Type B pancreatic cell (in vitro differentiated cells): ENCODE measurements at regions not wholly inside any gene's neighbourhood (a gene's known extent, or its start where the extent isn't known, plus 50 kb on each side); places are given as distances from the start of the nearest gene placed in this dataset.

Experiments
- DNase-seq: peaks from one replicate; pipeline ENCODE4 v3.0.0; 2021; ENCODE audit warnings: mixed read lengths; ENCODE audit not compliant: unreplicated experiment; ENCODE audit errors: extremely low spot score
- H3K27ac Mint-ChIP-seq: 2 replicates; pipeline ENCODE4 v1.8.0; 2021; ENCODE audit warnings: mild to moderate bottlenecking, mixed read lengths
- H3K27me3 Mint-ChIP-seq: 2 replicates; pipeline ENCODE4 v1.8.0; 2021; ENCODE audit warnings: mixed read lengths
- H3K36me3 Mint-ChIP-seq: 2 replicates; pipeline ENCODE4 v1.8.0; 2021; ENCODE audit warnings: mixed read lengths
- H3K4me1 Mint-ChIP-seq: one replicate; pipeline ENCODE4 v1.8.0; 2021; ENCODE audit warnings: mixed read lengths; ENCODE audit not compliant: unreplicated experiment
- H3K4me3 Mint-ChIP-seq: 2 replicates; pipeline ENCODE4 v1.8.0; 2021; ENCODE audit warnings: mild to moderate bottlenecking, mixed read lengths
- H3K9me3 Mint-ChIP-seq: 2 replicates; pipeline ENCODE4 v1.8.0; 2021; ENCODE audit warnings: mixed read lengths
- TF ChIP-seq, protein P1 (sequence below): fragments of 200-600 bp; sonication (generic); conservative IDR thresholded peaks from 2 replicates; pipeline ENCODE4 v1.5.0; 2021; ENCODE audit warnings: antibody characterized with exemption, mild to moderate bottlenecking

DNA sequence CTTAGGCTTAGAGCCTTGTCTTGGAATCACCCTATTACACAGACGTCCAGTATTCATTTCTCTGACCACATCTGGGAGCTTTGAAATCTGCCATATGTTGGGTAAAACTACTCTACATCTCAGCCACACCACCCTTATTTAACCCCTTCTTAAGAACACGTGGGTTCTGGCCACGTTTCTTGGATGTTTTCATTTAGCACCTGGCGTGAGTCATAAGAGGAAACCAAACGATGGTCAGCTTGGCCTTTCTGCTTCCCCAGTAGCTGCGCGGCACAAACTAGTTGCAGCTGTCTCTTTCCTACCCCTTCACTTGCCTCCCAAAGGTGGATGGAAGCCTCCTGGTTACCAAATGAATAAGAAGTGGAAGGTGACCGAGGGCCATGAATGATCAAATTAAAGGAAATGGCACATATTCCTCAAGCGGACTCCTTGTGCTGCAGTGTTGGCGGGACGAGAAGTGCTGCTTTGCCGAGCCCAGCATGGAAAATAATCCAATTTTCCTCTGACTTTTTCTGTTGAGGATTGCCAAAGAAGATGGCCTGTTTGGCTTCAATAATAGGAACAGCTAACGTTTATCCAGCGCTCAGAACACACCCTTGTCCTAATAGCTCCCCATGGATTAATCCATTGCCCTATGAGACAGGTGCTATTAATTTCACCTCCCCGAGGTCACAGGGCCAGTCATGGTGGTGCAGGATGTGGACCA lies 154.1 kb downstream of the ZNF664 start:
- Mint-ChIP-seq H3K27ac (no peak overlapping the region), H3K4me1 (peaks cover 51% of the 10 kb centered on the region)

DNA sequence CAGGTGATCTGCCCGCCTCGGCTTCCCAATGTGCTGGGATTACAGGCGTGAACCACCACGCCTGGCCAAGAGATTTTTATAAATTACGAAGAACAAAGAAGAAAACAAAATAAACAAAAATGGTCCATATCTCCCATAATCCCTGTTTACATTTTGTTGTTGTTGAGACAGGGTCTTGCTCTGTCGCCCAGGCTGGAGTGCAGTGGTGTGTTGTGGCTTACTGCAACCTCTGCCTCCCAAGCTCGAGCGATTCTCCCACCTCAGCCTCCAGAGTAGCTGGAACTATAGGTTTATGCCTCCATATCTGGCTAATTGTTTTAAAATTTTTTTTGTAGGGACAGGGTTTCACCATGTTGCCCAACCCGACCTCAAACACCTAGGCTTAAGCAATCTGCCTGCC lies 156.1 kb downstream of the ZNF664 start:
- H3K4me3 Mint-ChIP-seq, result no peak overlapping the region
- TF ChIP-seq, protein P1, sequence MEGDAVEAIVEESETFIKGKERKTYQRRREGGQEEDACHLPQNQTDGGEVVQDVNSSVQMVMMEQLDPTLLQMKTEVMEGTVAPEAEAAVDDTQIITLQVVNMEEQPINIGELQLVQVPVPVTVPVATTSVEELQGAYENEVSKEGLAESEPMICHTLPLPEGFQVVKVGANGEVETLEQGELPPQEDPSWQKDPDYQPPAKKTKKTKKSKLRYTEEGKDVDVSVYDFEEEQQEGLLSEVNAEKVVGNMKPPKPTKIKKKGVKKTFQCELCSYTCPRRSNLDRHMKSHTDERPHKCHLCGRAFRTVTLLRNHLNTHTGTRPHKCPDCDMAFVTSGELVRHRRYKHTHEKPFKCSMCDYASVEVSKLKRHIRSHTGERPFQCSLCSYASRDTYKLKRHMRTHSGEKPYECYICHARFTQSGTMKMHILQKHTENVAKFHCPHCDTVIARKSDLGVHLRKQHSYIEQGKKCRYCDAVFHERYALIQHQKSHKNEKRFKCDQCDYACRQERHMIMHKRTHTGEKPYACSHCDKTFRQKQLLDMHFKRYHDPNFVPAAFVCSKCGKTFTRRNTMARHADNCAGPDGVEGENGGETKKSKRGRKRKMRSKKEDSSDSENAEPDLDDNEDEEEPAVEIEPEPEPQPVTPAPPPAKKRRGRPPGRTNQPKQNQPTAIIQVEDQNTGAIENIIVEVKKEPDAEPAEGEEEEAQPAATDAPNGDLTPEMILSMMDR, result no peak
- peaks cover 46% of the 10 kb centered on the region for H3K4me1 Mint-ChIP-seq
- no peak for DNase-seq
- H3K27ac Mint-ChIP-seq, result no peak overlapping the region
- no peaks in the 10 kb centered on the region for H3K27me3 Mint-ChIP-seq
- no peaks in the 10 kb centered on the region for H3K36me3 Mint-ChIP-seq
- H3K9me3 Mint-ChIP-seq, result no peaks in the 10 kb centered on the region

More for the DNA sequence above, 154.1 kb downstream of the ZNF664 start:
- no peaks in the 10 kb centered on the region for H3K36me3 Mint-ChIP-seq
- H3K27me3 Mint-ChIP-seq, result no peaks in the 10 kb centered on the region
- TF ChIP-seq, protein P1, result no peak
- DNase-seq, result no peak
- H3K9me3 Mint-ChIP-seq, result no peaks in the 10 kb centered on the region
- no peak overlapping the region for H3K4me3 Mint-ChIP-seq

DNA sequence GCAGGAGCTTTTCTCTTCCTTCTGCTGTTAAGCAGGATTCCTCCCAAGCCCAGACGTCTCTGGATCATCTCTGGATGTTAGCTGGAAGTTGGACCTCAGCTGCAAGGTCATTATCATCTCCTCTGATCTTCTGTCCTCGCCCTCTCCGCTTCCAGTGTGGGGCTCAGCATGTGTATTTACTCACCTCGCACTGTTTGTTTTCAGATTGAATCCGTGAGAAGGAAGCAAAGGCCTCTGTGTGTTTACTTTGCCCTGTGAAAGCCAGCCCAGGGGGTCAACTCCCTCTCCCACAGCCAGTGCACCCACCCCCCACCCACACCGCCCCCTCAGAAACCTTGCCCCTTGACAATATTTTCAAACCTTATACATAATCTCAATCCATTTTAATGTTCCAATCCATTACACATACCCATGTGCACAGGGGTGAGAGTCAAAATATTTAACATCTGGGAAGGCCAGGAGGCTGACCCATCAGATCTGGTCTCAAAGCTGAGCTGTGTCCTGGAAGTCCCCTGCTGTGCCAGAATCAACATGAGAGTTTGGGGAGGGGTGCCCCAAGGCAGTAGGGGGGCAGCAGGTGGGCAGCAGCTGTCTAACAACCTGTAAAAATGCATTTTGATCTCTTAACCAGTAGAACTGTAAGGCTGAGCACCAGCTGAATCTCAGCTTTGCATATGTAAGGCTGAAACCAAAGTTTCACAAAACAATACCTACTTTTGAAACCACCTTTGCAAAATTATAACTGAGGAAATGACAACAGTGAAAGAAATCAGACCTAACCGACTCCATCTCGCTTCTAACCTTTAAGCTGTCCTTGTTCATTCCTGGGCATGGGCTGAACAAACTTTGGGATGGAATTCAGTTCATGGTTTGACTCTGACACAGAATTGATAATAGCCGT lies 157.9 kb downstream of the ZNF664 start:
- Mint-ChIP-seq H3K27me3 (no peaks in the 10 kb centered on the region), H3K27ac (peak overlapping the region; percentile 92), H3K4me1 (peaks cover 46% of the 10 kb centered on the region), H3K4me3 (peak overlapping the region; percentile 68), H3K36me3 (no peaks in the 10 kb centered on the region), H3K9me3 (no peaks in the 10 kb centered on the region)
- DNase-seq, result no peak
- TF ChIP-seq, protein P1, result no peak

DNA sequence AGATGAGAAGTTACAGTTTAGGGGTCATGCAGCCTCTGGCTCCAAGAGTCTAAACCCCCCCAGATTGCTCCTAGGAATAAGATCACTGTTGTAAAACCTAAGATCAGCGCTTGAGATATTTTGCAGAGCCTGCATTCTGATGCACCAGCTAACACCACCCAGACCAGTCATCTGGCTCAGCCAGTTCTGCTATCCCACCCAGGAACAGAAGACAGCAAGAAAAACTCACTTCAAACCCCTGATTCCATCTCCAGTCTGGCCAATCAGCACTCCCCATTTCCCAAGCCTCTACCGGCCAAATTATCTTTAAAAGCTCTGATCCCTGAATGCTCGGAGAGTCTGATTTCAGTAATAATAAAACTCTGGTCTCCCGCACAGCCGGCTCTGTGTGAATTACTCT lies 158.6 kb downstream of the ZNF664 start:
- Mint-ChIP-seq H3K9me3 (no peaks in the 10 kb centered on the region), H3K27ac (peak overlapping the region; percentile 92), H3K27me3 (no peaks in the 10 kb centered on the region), H3K36me3 (peaks cover 1% of the 10 kb centered on the region), H3K4me3 (peak overlapping the region; percentile 68), H3K4me1 (peaks cover 46% of the 10 kb centered on the region)
- no peak for DNase-seq
- TF ChIP-seq, protein P1, result no peak

DNA sequence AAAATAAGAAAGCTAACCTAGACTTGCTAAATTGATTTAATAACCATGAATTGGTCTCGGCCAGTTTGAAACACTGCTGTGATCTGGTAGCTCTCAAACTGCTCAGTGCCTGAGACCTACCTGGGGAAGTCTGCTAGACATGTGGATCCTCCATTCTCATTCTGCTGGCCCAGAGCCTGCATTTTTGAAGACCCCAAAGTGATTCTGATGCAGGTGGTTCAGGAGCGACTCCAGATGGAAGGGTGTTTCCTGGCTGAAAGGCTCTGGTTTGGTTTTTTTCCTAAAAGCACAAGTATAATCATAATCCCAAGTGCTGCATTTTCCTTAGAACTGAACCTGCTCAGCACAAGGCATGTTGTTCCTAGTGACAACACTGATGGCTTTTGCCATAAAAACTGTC lies 159.5 kb downstream of the ZNF664 start:
- H3K4me3 Mint-ChIP-seq, result no peak overlapping the region
- no peak overlapping the region for H3K27ac Mint-ChIP-seq
- H3K27me3 Mint-ChIP-seq, result no peaks in the 10 kb centered on the region
- TF ChIP-seq, protein P1, result no peak
- DNase-seq, result no peak
- H3K36me3 Mint-ChIP-seq, result peaks cover 4% of the 10 kb centered on the region
- no peaks in the 10 kb centered on the region for H3K9me3 Mint-ChIP-seq
- H3K4me1 Mint-ChIP-seq, result peaks cover 37% of the 10 kb centered on the region
